Testis (tissue), 2 donors: ENCODE measurements at regions not wholly inside any gene's neighbourhood (a gene's known extent, or its start where the extent isn't known, plus 50 kb on each side); places are given as distances from the start of the nearest gene placed in this dataset.

Experiments used
- DNase-seq: peaks from one replicate; pipeline ENCODE4 v3.0.0-alpha.2; 2019
- H3K27ac ChIP-seq, 2 donors: fragments of 200-600 bp; sonication (generic); one replicate each; pipeline ENCODE4 v1.5.1; 2019
- H3K27me3 ChIP-seq: fragments of 200-600 bp; sonication (generic); one replicate; pipeline ENCODE4 v1.5.1; 2019
- H3K36me3 ChIP-seq: fragments of 200-600 bp; sonication (generic); one replicate; pipeline ENCODE4 v1.5.1; 2017; ENCODE audit warnings: low read depth; ENCODE audit errors: missing control alignments
- H3K4me1 ChIP-seq: fragments of 200-600 bp; sonication (generic); one replicate; pipeline ENCODE4 v1.5.1; 2019
- H3K4me3 ChIP-seq, 2 donors: fragments of 200-600 bp; sonication (generic); one replicate each; pipeline ENCODE4 v1.5.1; 2017 to 2019
- H3K9me3 ChIP-seq: fragments of 200-600 bp; sonication (generic); one replicate; pipeline ENCODE4 v1.5.1; 2017
- CTCF ChIP-seq, 3 experiments: fragments of 450-650 bp in 2 of 3; fragments of 200-600 bp in 1 of 3; sonication (generic) in 1 of 3; IDR thresholded peaks; one replicate each; pipeline ENCODE4 v1.5.1; 2016 to 2019; ENCODE audit warnings: antibody characterized with exemption in 3 of 3, mild to moderate bottlenecking in 2 of 3, moderate library complexity in 1 of 3
- POLR2A ChIP-seq: fragments of 450-650 bp; IDR thresholded peaks from one replicate; pipeline ENCODE4 v1.6.1; 2017; ENCODE audit warnings: antibody characterized with exemption, mild to moderate bottlenecking, moderate library complexity
- WGBS, 2 donors: methylation state at CpG; one replicate each; pipeline ENCODE4 v1.1.5; 2018; 5-methylcytosine and 5-hydroxymethylcytosine counted together
- intact Hi-C: fragments of 100-400 bp; cut with DNase I; formaldehyde crosslinking; loops from one replicate; pipeline ENCODE4 v1.15.1; 2023; ENCODE audit warnings: low total_unique reads

DNA sequence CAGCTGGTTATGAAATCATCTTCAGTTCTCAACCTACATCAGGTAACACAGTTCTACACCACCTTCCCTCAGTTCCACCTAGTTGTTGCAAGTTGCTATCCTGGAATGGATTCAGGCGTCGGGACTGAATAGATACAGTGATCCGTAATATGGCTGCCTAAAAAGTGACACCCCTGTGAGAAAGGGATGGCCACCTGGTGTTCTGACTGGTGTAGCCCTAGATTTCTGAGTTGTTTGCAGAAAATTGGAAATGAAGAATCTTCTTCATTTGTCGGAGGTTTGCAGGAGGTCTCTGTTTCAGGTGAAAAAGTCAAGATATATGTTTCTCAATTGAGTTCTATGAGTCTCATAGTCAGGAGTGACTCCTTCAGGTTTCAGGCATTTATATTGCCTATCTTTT, 225.8 kb upstream of the ELAC2 start:
- no peak overlapping the region for H3K4me3 ChIP-seq
- no peaks in the 10 kb centered on the region for H3K9me3 ChIP-seq
- no peaks in the 10 kb centered on the region for H3K4me1 ChIP-seq
- no peaks in the 10 kb centered on the region for H3K27me3 ChIP-seq
- no peak for TF ChIP-seq CTCF (IDR thresholded peaks at IDR 0.05)
- H3K27ac ChIP-seq = no peak overlapping the region
- DNase-seq = no peak
- intact Hi-C loops = no loop called here
- WGBS, 2 donors = 88 to 96% methylated on average over 4 of the region's 4 CpGs
- no peaks in the 10 kb centered on the region for H3K36me3 ChIP-seq

- no peaks in the 10 kb centered on the region for H3K36me3 ChIP-seq
- H3K9me3 ChIP-seq = no peaks in the 10 kb centered on the region
- DNase-seq = no peak
- H3K4me1 ChIP-seq = no peaks in the 10 kb centered on the region
- no peaks in the 10 kb centered on the region for H3K27me3 ChIP-seq
- WGBS, 2 donors = 88 to 94% methylated on average over 1 of the region's 1 CpG
- no peak overlapping the region for H3K4me3 ChIP-seq
- no peak for TF ChIP-seq CTCF (IDR thresholded peaks at IDR 0.05)
- TF ChIP-seq POLR2A = no peak
- H3K27ac ChIP-seq = no peak overlapping the region
- intact Hi-C loops = no loop called here
These were observed 223.0 kb upstream of the ELAC2 start for GRCh38 chr17:13240851-13241250.

DNA sequence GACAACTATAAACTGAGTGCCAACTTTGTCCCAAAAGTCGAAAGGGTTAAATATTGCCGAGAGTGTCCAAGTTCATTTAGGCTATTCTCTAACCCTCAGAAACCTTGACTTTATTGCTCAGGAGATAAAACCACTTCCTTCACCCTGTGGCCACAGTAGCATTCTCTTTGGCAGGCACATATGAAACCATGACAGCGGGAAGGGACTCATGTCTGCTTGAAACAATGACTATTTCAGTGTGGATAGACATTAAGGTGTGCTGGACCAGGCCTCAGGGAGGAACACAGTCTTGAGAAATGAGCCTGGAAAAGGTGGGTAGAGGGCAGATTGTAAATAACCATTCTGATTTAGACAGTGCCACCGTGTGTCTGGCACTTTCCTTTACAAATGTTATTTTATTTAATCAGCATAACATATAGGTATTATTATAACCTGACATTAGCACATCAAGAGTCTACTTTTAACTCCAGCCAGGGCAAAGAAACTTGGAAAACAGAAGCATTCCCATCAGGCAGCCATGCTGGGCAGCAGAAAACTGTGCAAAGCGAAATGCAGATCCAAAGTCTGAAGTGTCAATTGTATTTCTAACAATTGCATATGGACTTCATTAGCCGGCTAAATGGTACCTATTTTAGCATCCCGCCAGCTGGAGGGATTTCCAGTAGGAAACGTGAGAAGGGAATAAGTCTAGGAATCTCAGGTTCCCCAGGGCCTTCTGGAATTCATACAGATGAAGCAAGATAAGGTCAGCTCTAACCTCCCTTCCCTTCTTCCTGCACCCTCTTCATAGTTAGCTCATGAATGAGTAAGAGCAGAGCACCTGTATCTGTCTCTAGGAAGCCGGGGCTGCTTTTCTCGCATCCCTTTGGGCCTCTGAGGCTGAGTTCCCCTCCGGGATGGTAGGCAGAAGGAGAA, 212.8 kb upstream of the ELAC2 start:
- TF ChIP-seq POLR2A = no peak
- no peak overlapping the region for H3K27ac ChIP-seq
- DNase-seq = no peak
- H3K27me3 ChIP-seq = no peaks in the 10 kb centered on the region
- no peak overlapping the region for H3K4me3 ChIP-seq
- no peaks in the 10 kb centered on the region for H3K4me1 ChIP-seq
- H3K36me3 ChIP-seq = no peaks in the 10 kb centered on the region
- intact Hi-C loops = no loop called here
- no peaks in the 10 kb centered on the region for H3K9me3 ChIP-seq
- WGBS, 2 donors = 60 to 69% methylated on average over 11 of the region's 11 CpGs

DNA sequence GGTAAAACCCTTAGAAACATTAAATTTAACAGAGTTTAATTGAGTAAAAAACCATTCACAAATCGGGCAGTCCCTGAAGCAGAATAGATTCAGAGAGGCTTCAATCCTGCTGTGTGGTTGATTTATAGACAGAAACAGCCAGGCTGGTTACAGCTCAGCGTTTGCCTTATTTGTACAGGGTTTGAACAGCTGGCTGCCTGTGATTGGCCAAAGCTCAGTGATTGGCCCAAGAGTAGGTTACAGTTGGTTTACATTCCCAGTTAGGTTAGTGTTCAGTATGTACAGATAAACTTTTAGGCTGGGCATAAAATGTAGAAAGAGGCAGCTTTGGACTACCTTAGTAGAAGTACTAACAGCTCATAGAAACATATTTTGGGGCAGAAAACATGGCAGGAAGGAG, 210.4 kb upstream of the ELAC2 start:
- H3K4me1 ChIP-seq = no peaks in the 10 kb centered on the region
- no peaks in the 10 kb centered on the region for H3K9me3 ChIP-seq
- peak overlapping the region in 1 of 2 donors; percentile 13 for H3K4me3 ChIP-seq
- H3K36me3 ChIP-seq = no peaks in the 10 kb centered on the region
- no peak overlapping the region for H3K27ac ChIP-seq
- DNase-seq = no peak
- 36 to 51% methylated on average over 2 of the region's 2 CpGs for WGBS, 2 donors
- intact Hi-C loops = no loop called here
- TF ChIP-seq CTCF (IDR thresholded peaks at IDR 0.05) = no peak
- H3K27me3 ChIP-seq = no peaks in the 10 kb centered on the region

DNA sequence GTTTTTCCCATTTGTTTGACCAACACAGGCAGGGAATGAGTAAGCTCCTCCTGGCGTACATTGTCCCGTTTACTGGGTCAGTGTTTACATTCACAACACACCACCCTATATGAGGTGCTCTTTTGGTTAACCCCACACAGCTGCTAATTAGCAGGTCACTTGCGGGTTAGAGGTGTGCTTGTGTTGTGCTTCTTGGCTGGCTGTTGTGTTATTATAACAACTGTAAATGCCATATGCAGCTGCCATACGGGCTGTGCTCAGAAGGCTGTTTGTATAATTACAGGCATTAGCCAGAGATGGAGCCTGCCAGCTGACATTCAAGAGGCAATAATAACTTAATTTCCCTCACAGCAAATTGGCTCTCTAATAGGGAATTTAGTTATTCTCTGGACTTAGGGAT, 205.1 kb upstream of the ELAC2 start:
- no peak overlapping the region for H3K4me3 ChIP-seq
- DNase-seq = no peak
- 58 to 60% methylated on average over 4 of the region's 4 CpGs for WGBS, 2 donors
- H3K27ac ChIP-seq = no peak overlapping the region
- no peaks in the 10 kb centered on the region for H3K36me3 ChIP-seq
- no peaks in the 10 kb centered on the region for H3K27me3 ChIP-seq
- H3K9me3 ChIP-seq = no peaks in the 10 kb centered on the region
- no peak for TF ChIP-seq CTCF (IDR thresholded peaks at IDR 0.05)
- intact Hi-C loops = no loop called here
- H3K4me1 ChIP-seq = no peaks in the 10 kb centered on the region
